Body of pancreas (tissue), 4 donors: ENCODE measurements at regions not wholly inside any gene's neighbourhood (a gene's known extent, or its start where the extent isn't known, plus 50 kb on each side); places are given as distances from the start of the nearest gene placed in this dataset.

ENCODE experiments used
- CTCF ChIP-seq, 7 experiments: fragments of 450-650 bp in 4 of 7; fragments of 200-600 bp in 3 of 7; sonication (generic) in 3 of 7; IDR thresholded peaks; one replicate each; pipeline ENCODE4 v1.5.1; 2016 to 2019; ENCODE audit warnings: antibody characterized with exemption in 7 of 7
- POLR2A ChIP-seq, 3 donors: fragments of 450-650 bp; IDR thresholded peaks; one replicate each; pipeline ENCODE4 v1.6.1; 2016; ENCODE audit warnings: antibody characterized with exemption in 3 of 3, mild to moderate bottlenecking in 2 of 3

- no peak for TF ChIP-seq CTCF (IDR thresholded peaks at IDR 0.05)
- no peak for TF ChIP-seq POLR2A (IDR thresholded peaks at IDR 0.05)
Measured at GRCh38 chr17:72343911-72344310, 223.1 kb downstream of the SOX9 start.
